A549 (cell line): ENCODE measurements at regions not wholly inside any gene's neighbourhood (a gene's known extent, or its start where the extent isn't known, plus 50 kb on each side); places are given as distances from the start of the nearest gene placed in this dataset.

Experiments used
- ATAC-seq, 2 experiments: fragments of 200-7000 bp in 1 of 2; fragments of >200 bp in 1 of 2; cut with Nextera tagmentation in 1 of 2; cut with Tn5 transposase in 1 of 2; 3 replicates each; pipeline versions ENCODE4 v1.8.0 to v1.9.1; 2018 to 2020; ENCODE audit warnings: mild to moderate bottlenecking in 1 of 2, moderate library complexity in 1 of 2
- CTCF ChIA-PET: fragments of 300-600 bp; sonication (Branson Sonifier 250); formaldehyde crosslinking; extraction: SDS; loops from one replicate; lab custom pipeline; 2021; ENCODE audit warnings: antibody characterized with exemption, inconsistent platforms; lab: Yijun Ruan, JAX
- POLR2A ChIA-PET: fragments of 350-600 bp; formaldehyde crosslinking; extraction: SDS; loops from one replicate; lab custom pipeline; 2021; ENCODE audit warnings: antibody characterized with exemption, inconsistent platforms; lab: Yijun Ruan, JAX
- DNase-seq, 2 experiments: peaks; one replicate each; pipeline versions ENCODE4 v3.0.0 to v3.0.0-alpha.2; 2011 to 2016; ENCODE audit warnings: low read depth in 1 of 2, low spot score in 1 of 2
- FAIRE-seq: peaks from 2 replicates; lab custom pipeline; 2011; peaks lifted over from hg19 to GRCh38; lab: Jason Lieb, UNC
- H3K27ac ChIP-seq, 2 experiments: fragments of >200 bp; sonication (Bioruptor Twin); formaldehyde crosslinking; 3 replicates each; pipeline ENCODE4 v1.5.1; 2016 to 2017
- H3K4me1 ChIP-seq: fragments of >200 bp; sonication (Bioruptor Twin); formaldehyde crosslinking; 3 replicates; pipeline ENCODE4 v1.6.1; 2016
- H3K4me2 ChIP-seq: fragments of >200 bp; sonication (Bioruptor Twin); formaldehyde crosslinking; 3 replicates; pipeline ENCODE4 v1.6.1; 2016
- H3K4me3 ChIP-seq: fragments of >200 bp; sonication (Bioruptor Twin); formaldehyde crosslinking; 3 replicates; pipeline ENCODE4 v1.5.1; 2016
- H3K9me3 ChIP-seq: fragments of >200 bp; sonication (Bioruptor Twin); formaldehyde crosslinking; 3 replicates; pipeline ENCODE4 v1.6.1; 2016
- CBX8 ChIP-seq: fragments of 200-600 bp; sonication (generic); IDR thresholded peaks from 2 replicates; pipeline ENCODE4 v1.6.1; 2016
- CEBPB ChIP-seq, 2 experiments: fragments of >200 bp in 1 of 2; sonication (Bioruptor Twin) in 1 of 2; formaldehyde crosslinking in 1 of 2; IDR thresholded peaks; 2 replicates each; pipeline ENCODE4 v1.6.1; 2012 to 2016
- EHF ChIP-seq: fragments of 250-450 bp; sonication (Bioruptor Pico); IDR thresholded peaks from 2 replicates; pipeline ENCODE4 v1.5.0; 2020; ENCODE audit warnings: mild to moderate bottlenecking
- ESRRA ChIP-seq: fragments of 150-350 bp; IDR thresholded peaks from 2 replicates; pipeline ENCODE4 v1.6.1; 2014; ENCODE audit warnings: mild to moderate bottlenecking, low read length, borderline replicate concordance
- FOSB ChIP-seq: fragments of 250-450 bp; sonication (Bioruptor Pico); IDR thresholded peaks from 2 replicates; pipeline ENCODE4 v1.5.0; 2020; ENCODE audit warnings: mild to moderate bottlenecking, moderate library complexity
- GATA3 ChIP-seq: IDR thresholded peaks from 2 replicates; pipeline ENCODE4 v1.6.1; 2012; ENCODE audit warnings: borderline replicate concordance
- HOXB5 ChIP-seq: fragments of 250-450 bp; sonication (Bioruptor Pico); IDR thresholded peaks from 2 replicates; pipeline ENCODE4 v1.5.0; 2020; ENCODE audit warnings: mild to moderate bottlenecking, moderate library complexity
- KDM1A ChIP-seq: fragments of 200-600 bp; sonication (generic); IDR thresholded peaks from 2 replicates; pipeline ENCODE4 v1.6.1; 2016; ENCODE audit warnings: low read depth, mild to moderate bottlenecking
- MAFK ChIP-seq: fragments of 450-650 bp; IDR thresholded peaks from 2 replicates; pipeline ENCODE4 v1.6.1; 2014; ENCODE audit not compliant: partially characterized antibody
- MAZ ChIP-seq: fragments of 150-350 bp; IDR thresholded peaks from 2 replicates; pipeline ENCODE4 v1.6.1; 2014; ENCODE audit warnings: antibody characterized with exemption, low read depth, low read length, borderline replicate concordance
- MYC ChIP-seq: IDR thresholded peaks from 2 replicates; pipeline ENCODE4 v1.6.1; 2012; ENCODE audit warnings: mild to moderate bottlenecking, inconsistent platforms, low read length, improper control_type of control experiment, borderline replicate concordance
- POLR2AphosphoS2 ChIP-seq: conservative IDR thresholded peaks from 2 replicates; pipeline ENCODE4 v1.6.1; 2012; ENCODE audit warnings: low read length, improper control_type of control experiment, inconsistent platforms
- RAD21 ChIP-seq, 2 experiments: fragments of >200 bp in 1 of 2; sonication (Bioruptor Twin) in 1 of 2; formaldehyde crosslinking in 1 of 2; IDR thresholded peaks in 1 of 2; conservative IDR thresholded peaks in 1 of 2; 2 replicates in 1 of 2; 3 replicates in 1 of 2; pipeline ENCODE4 v1.6.1; 2012 to 2018; ENCODE audit warnings: inconsistent platforms in 1 of 2
- RNF2 ChIP-seq: fragments of 200-600 bp; sonication (generic); IDR thresholded peaks from 2 replicates; pipeline ENCODE4 v1.6.1; 2016; ENCODE audit warnings: low read depth, mild to moderate bottlenecking, antibody characterized with exemption, moderate library complexity, borderline replicate concordance
- SREBF2 ChIP-seq: fragments of 450-650 bp; IDR thresholded peaks from 2 replicates; pipeline ENCODE4 v1.6.1; 2014; ENCODE audit warnings: mild to moderate bottlenecking, moderate library complexity
- ZC3H11A ChIP-seq: fragments of 450-650 bp; IDR thresholded peaks from 2 replicates; pipeline ENCODE4 v1.6.1; 2014; ENCODE audit warnings: antibody characterized with exemption, mild to moderate bottlenecking
- whole genome bisulfite sequencing: methylation state at CpG from one replicate; pipeline ENCODE4 v1.1.6; 2017; ENCODE audit errors: missing lambda C conversion rate; 5-methylcytosine and 5-hydroxymethylcytosine counted together
- TF ChIP-seq, protein P1 (sequence below): fragments of >200 bp; sonication (Bioruptor Twin); formaldehyde crosslinking; IDR thresholded peaks from 3 replicates; pipeline ENCODE4 v1.6.1; 2016
- TF ChIP-seq, protein P2 (sequence below): fragments of >200 bp; sonication (Bioruptor Twin); formaldehyde crosslinking; IDR thresholded peaks from 3 replicates; pipeline ENCODE4 v1.5.1; 2016

DNA sequence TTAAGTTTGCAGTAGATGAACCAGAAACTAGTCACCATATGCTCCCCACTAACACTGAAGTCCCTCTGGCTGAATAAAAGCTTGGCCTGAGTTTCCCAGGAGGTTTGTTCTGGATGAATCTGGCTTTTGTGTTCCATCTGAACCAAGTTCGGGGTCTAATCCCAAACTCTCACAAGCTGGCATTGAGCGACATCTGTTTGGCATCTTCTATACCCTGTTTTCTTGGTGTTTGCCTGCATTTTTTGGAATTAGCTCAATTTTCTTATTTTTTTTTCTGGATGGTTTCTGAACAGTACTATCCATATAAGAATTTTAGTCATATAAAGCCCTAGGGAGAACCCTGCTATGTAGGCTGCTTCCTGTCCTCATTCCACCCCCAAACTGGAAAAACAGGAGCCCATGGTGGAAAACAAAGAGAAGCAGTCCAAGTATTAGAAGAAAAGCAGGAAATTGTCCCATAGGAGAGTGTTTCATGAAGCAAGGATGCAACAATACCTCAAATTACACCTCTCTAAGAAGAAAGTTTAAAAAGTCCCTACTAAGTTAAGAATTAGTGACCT is 737.1 kb downstream of the DHX35 start:
- ATAC-seq (no peak), FAIRE-seq (no peak), DNase-seq (no peak)
- WGBS: 5% methylated on average over 2 of the region's 2 CpGs
- TF ChIP-seq HOXB5: no peak
- TF ChIP-seq RNF2: no peak
- no peak for TF ChIP-seq SREBF2
- no peak for TF ChIP-seq MAFK
- no peak for TF ChIP-seq FOSB (CRISPR knock-in tag)
- TF ChIP-seq KDM1A: no peak
- TF ChIP-seq CBX8: no peak
- H3K9me3 ChIP-seq: no peaks in the 10 kb centered on the region
- H3K4me1 ChIP-seq: no peaks in the 10 kb centered on the region
- CTCF ChIA-PET: no interaction called here
- no peak overlapping the region for H3K4me3 ChIP-seq
- POLR2A ChIA-PET: no interaction called here
- no peak overlapping the region for H3K27ac ChIP-seq
- no peak overlapping the region for H3K4me2 ChIP-seq

DNA sequence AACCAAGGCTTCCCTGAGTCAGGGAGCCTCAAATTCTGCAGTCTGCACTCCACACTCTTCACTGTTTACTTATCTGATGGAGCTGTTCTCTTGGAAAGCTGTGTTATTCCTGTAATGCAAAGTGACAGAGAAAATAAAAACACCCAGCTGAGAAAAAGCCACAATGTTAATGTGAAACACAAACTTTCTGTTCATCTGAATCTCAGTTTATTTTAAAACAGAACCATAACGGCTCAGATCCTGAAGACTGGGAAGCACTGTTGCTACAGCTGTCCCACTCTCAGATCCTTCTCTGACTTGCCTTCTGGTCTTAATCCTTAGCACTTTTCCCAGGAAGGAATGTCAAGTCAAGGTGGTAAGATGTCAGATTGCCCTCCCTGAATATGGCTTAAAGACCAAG is 736.6 kb downstream of the DHX35 start:
- TF ChIP-seq ESRRA (no peak), POLR2AphosphoS2 (no peak), MAZ (no peak), ZC3H11A (no peak), MYC (no peak), GATA3 (no peak), MAFK (no peak), KDM1A (no peak)
- TF ChIP-seq, protein P1, sequence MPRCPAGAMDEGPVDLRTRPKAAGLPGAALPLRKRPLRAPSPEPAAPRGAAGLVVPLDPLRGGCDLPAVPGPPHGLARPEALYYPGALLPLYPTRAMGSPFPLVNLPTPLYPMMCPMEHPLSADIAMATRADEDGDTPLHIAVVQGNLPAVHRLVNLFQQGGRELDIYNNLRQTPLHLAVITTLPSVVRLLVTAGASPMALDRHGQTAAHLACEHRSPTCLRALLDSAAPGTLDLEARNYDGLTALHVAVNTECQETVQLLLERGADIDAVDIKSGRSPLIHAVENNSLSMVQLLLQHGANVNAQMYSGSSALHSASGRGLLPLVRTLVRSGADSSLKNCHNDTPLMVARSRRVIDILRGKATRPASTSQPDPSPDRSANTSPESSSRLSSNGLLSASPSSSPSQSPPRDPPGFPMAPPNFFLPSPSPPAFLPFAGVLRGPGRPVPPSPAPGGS: no peak
- FAIRE-seq (no peak), ATAC-seq (no peak), DNase-seq (no peak)
- Histone ChIP-seq H3K9me3 (no peaks in the 10 kb centered on the region), H3K27ac (no peak overlapping the region), H3K4me1 (no peaks in the 10 kb centered on the region), H3K4me2 (no peak overlapping the region), H3K4me3 (no peak overlapping the region)
- ChIA-PET CTCF (no interaction called here), POLR2A (no interaction called here)
- 0% methylated on average over 1 of the region's 1 CpG for WGBS

DNA sequence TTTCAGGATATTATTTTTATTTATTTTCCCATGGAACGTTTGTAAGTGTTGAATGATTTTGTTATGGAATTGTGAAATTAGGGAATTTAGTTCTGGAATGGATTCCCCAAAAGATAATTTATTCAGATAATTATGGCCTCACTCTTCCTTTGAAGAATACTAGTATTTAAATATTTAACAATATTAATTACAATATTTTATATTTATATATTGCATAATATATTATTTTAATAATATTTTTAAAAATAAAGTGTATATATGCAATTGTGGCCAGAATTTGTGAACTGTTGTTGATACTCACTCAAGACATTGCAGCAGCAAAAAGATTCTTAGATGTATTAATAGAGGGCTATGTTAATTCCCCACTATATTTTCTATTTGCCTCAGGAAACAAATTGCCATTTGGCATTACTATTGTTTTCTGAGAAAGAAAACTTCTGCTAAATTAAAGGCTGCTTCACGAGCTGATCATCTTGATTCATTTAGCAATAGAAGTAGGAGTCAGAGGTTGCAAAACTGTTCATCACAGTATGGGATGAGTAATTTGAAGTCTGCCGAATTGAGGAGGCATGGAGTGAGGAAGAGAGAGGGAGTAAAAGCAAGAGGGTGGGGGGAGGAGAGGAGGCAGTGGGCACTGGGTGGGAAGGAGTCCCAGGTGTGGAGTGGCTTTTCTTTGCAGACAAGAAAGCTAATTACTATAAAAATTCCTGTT is 729.2 kb downstream of the DHX35 start:
- CTCF ChIA-PET: interaction anchor here (0.5 kb wide), 1 partner anchor 323 kb away, joined by 3 read pairs; no protein-coding TSS in a partner anchor
- no peaks in the 10 kb centered on the region for H3K4me1 ChIP-seq
- TF ChIP-seq CBX8 (no peak), CEBPB (IDR thresholded peaks at IDR 0.05) (no peak), RAD21 (conservative IDR thresholded peaks at IDR 0.05 in 1 of 2, IDR thresholded peaks at IDR 0.05 in 1 of 2) (no peak), MAZ (no peak), MAFK (no peak), EHF (CRISPR knock-in tag) (no peak)
- TF ChIP-seq, protein P2, sequence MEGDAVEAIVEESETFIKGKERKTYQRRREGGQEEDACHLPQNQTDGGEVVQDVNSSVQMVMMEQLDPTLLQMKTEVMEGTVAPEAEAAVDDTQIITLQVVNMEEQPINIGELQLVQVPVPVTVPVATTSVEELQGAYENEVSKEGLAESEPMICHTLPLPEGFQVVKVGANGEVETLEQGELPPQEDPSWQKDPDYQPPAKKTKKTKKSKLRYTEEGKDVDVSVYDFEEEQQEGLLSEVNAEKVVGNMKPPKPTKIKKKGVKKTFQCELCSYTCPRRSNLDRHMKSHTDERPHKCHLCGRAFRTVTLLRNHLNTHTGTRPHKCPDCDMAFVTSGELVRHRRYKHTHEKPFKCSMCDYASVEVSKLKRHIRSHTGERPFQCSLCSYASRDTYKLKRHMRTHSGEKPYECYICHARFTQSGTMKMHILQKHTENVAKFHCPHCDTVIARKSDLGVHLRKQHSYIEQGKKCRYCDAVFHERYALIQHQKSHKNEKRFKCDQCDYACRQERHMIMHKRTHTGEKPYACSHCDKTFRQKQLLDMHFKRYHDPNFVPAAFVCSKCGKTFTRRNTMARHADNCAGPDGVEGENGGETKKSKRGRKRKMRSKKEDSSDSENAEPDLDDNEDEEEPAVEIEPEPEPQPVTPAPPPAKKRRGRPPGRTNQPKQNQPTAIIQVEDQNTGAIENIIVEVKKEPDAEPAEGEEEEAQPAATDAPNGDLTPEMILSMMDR: no peak
- TF ChIP-seq, all 56 proteins: peak for 0
- POLR2A ChIA-PET: no interaction called here
- no peak overlapping the region for H3K4me2 ChIP-seq
- ATAC-seq (no peak), DNase-seq (no peak), FAIRE-seq (no peak)
- H3K27ac ChIP-seq: no peak overlapping the region
- H3K9me3 ChIP-seq: no peaks in the 10 kb centered on the region
- H3K4me3 ChIP-seq: no peak overlapping the region
- WGBS: 4% methylated on average over 3 of the region's 3 CpGs
